ENCODE measurements at regions not wholly inside any gene's neighbourhood (a gene's known extent, or its start where the extent isn't known, plus 50 kb on each side); places are given as distances from the start of the nearest gene placed in this dataset.

DNA sequence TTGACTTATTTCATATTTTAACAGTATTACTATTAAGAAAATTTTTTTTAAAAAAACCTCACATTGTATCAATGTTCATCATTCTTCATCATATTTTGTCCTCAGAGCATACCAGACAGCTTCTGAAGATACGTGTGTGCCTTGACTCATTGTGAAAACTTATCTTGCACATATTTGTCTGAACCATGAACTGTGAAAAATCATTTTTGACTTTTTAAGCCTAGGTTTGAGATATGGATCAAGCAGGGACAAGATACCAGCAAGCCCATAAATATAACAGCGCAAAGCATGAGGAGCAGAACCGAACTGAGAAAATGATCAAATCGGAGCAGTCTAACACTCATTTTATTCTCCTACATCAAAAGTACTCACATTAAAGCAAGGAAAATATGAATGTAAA lies 506.0 kb downstream of the BRINP3 start:
- no peak overlapping the region for H3K9ac ChIP-seq
- 32 to 33% methylated on average over 4 of the region's 4 CpGs for WGBS, 2 experiments (ENCODE audit: low coverage in 1 of 2, low lambda C conversion rate in 2 of 2, missing lambda C conversion rate in 2 of 2)
- no peaks in the 10 kb centered on the region for H4K20me1 ChIP-seq (ENCODE audit: insufficient read depth)
- no peaks in the 10 kb centered on the region for H3K9me2 ChIP-seq (ENCODE audit: insufficient read depth)
- H3K4me3 ChIP-seq: no peak overlapping the region
- no peak for DNase-seq
- H2AFZ ChIP-seq: no peak overlapping the region
- H3F3A ChIP-seq (ENCODE audit: insufficient read depth): no peaks in the 10 kb centered on the region
- TF ChIP-seq EZH2 (IDR thresholded peaks at IDR 0.05; ENCODE audit: insufficient read depth, poor library complexity, severe bottlenecking) (no peak), EZH2phosphoT487 (IDR thresholded peaks at IDR 0.05; ENCODE audit: insufficient read depth, low read depth) (no peak)
- H3K9me3 ChIP-seq (ENCODE audit: low read depth): no peaks in the 10 kb centered on the region
- in situ Hi-C loops (cut with MboI): no loop called here
- no peaks in the 10 kb centered on the region for H3K27me3 ChIP-seq (replicated peaks; ENCODE audit: insufficient read depth)
- H3K79me2 ChIP-seq (ENCODE audit: insufficient read depth): no peaks in the 10 kb centered on the region
- H3K27ac ChIP-seq: no peak overlapping the region
- no peaks in the 10 kb centered on the region for H3K36me3 ChIP-seq (ENCODE audit: low read depth)
- no peak overlapping the region for H3K4me2 ChIP-seq (ENCODE audit: unreplicated experiment)
- no peaks in the 10 kb centered on the region for H3K4me1 ChIP-seq (ENCODE audit: insufficient read depth)

- H3K4me2 ChIP-seq (ENCODE audit: unreplicated experiment): no peak overlapping the region
- H3K36me3 ChIP-seq (ENCODE audit: low read depth): no peaks in the 10 kb centered on the region
- no peak for DNase-seq
- no peak for TF ChIP-seq EZH2phosphoT487 (IDR thresholded peaks at IDR 0.05; ENCODE audit: insufficient read depth, low read depth)
- no peak for TF ChIP-seq EZH2 (IDR thresholded peaks at IDR 0.05; ENCODE audit: insufficient read depth, poor library complexity, severe bottlenecking)
- 8 to 18% methylated on average over 2 of the region's 2 CpGs for WGBS, 2 experiments (ENCODE audit: low coverage in 1 of 2, low lambda C conversion rate in 2 of 2, missing lambda C conversion rate in 2 of 2)
- no peak overlapping the region for H3K4me3 ChIP-seq
- H3F3A ChIP-seq (ENCODE audit: insufficient read depth): no peaks in the 10 kb centered on the region
- H4K20me1 ChIP-seq (ENCODE audit: insufficient read depth): no peaks in the 10 kb centered on the region
- no peaks in the 10 kb centered on the region for H3K4me1 ChIP-seq (ENCODE audit: insufficient read depth)
- H3K9ac ChIP-seq: no peak overlapping the region
- in situ Hi-C loops (cut with MboI): no loop called here
- H3K27me3 ChIP-seq (replicated peaks; ENCODE audit: insufficient read depth): no peaks in the 10 kb centered on the region
- H2AFZ ChIP-seq: no peak overlapping the region
- H3K27ac ChIP-seq: no peak overlapping the region
- no peaks in the 10 kb centered on the region for H3K9me3 ChIP-seq (ENCODE audit: low read depth)
- H3K9me2 ChIP-seq (ENCODE audit: insufficient read depth): no peaks in the 10 kb centered on the region
- no peaks in the 10 kb centered on the region for H3K79me2 ChIP-seq (ENCODE audit: insufficient read depth)
Observed at GRCh38 chr1:189977184-189977583, 500.5 kb downstream of the BRINP3 start.

DNA sequence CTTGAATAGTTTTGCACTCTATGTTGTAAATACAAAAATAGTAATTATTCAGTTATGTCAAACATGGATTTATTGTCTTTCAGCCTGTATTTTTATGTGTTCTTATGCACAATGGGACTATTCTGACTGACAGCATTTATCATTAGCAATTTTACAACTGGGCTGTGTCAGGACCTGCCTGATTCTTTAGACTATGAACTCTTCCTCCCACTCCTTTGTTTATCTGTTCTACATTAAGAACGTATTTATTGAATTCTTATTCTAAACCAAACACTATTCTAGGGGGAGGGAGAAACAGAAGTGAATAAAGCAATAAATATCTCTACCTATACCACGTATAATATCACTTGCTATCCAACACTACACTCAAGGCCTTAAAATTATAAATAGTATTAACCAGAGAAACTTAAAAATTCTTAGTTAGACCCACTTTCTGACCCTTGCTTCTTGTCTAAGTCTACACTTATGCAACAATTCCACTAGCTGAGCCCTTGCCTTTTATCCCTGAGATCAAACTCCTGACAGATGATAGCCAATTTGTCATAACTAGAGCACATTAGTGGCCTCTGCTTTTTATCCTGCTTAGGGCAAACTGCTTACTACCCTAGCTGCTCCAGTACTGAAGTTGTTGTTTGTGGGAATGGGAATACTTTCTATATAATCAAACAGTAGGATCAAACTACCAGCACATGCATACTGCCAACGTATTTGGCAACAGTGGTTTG lies 494.3 kb downstream of the BRINP3 start:
- H3K4me2 ChIP-seq (ENCODE audit: unreplicated experiment): no peak overlapping the region
- H3K9me3 ChIP-seq (ENCODE audit: low read depth): peaks cover 6% of the 10 kb centered on the region
- TF ChIP-seq EZH2 (IDR thresholded peaks at IDR 0.05; ENCODE audit: insufficient read depth, poor library complexity, severe bottlenecking) (no peak), EZH2phosphoT487 (IDR thresholded peaks at IDR 0.05; ENCODE audit: insufficient read depth, low read depth) (no peak)
- H3K27me3 ChIP-seq (replicated peaks; ENCODE audit: insufficient read depth): no peaks in the 10 kb centered on the region
- DNase-seq: no peak
- WGBS, 2 experiments (ENCODE audit: low coverage in 1 of 2, low lambda C conversion rate in 2 of 2, missing lambda C conversion rate in 2 of 2): 5 to 8% methylated on average over 3 of the region's 3 CpGs
- H3K9me2 ChIP-seq (ENCODE audit: insufficient read depth): no peaks in the 10 kb centered on the region
- no peak overlapping the region for H3K27ac ChIP-seq
- H3K36me3 ChIP-seq (ENCODE audit: low read depth): no peaks in the 10 kb centered on the region
- no peak overlapping the region for H3K9ac ChIP-seq
- no peaks in the 10 kb centered on the region for H3K4me1 ChIP-seq (ENCODE audit: insufficient read depth)
- H2AFZ ChIP-seq: no peak overlapping the region
- H4K20me1 ChIP-seq (ENCODE audit: insufficient read depth): no peaks in the 10 kb centered on the region
- no peak overlapping the region for H3K4me3 ChIP-seq
- in situ Hi-C loops (cut with MboI): no loop called here
- H3F3A ChIP-seq (ENCODE audit: insufficient read depth): no peaks in the 10 kb centered on the region
- H3K79me2 ChIP-seq (ENCODE audit: insufficient read depth): no peaks in the 10 kb centered on the region

- Histone ChIP-seq H4K20me1 (ENCODE audit: insufficient read depth) (no peaks in the 10 kb centered on the region), H3K27me3 (replicated peaks; ENCODE audit: insufficient read depth) (no peaks in the 10 kb centered on the region), H3K9me2 (ENCODE audit: insufficient read depth) (no peaks in the 10 kb centered on the region), H3K9ac (no peak overlapping the region), H3F3A (ENCODE audit: insufficient read depth) (no peaks in the 10 kb centered on the region), H3K79me2 (ENCODE audit: insufficient read depth) (no peaks in the 10 kb centered on the region), H3K4me3 (no peak overlapping the region), H3K4me2 (ENCODE audit: unreplicated experiment) (no peak overlapping the region), H3K36me3 (ENCODE audit: low read depth) (no peaks in the 10 kb centered on the region), H3K4me1 (ENCODE audit: insufficient read depth) (no peaks in the 10 kb centered on the region), H2AFZ (no peak overlapping the region), H3K27ac (no peak overlapping the region), H3K9me3 (ENCODE audit: low read depth) (peaks cover 6% of the 10 kb centered on the region)
- no peak for TF ChIP-seq EZH2phosphoT487 (IDR thresholded peaks at IDR 0.05; ENCODE audit: insufficient read depth, low read depth)
- no peak for TF ChIP-seq EZH2 (IDR thresholded peaks at IDR 0.05; ENCODE audit: insufficient read depth, poor library complexity, severe bottlenecking)
- in situ Hi-C loops (cut with MboI): no loop called here
- no peak for DNase-seq
Observed at GRCh38 chr1:189986516-189986915, 491.1 kb downstream of the BRINP3 start.

DNA sequence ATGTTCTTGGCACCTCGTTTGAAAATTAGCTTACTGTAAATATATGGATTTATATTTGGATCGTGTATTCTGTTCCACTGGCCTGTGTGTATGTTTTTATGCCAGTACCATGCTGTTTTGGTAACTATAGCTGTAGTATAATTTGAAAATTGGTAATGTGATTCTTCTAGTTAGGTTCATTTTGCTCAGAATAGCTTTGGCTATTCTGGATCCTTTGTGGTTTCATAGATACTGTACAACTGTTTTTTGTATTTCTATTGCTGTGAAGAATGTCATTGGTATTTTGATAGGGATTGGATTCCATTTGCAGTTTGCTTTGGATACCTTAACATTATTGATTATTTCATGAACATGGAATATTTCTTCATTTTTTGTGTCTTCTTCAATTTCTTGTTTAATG lies 490.2 kb downstream of the BRINP3 start:
- Histone ChIP-seq H3K4me1 (ENCODE audit: insufficient read depth) (no peaks in the 10 kb centered on the region), H3K4me2 (ENCODE audit: unreplicated experiment) (no peak overlapping the region), H3K9ac (no peak overlapping the region), H4K20me1 (ENCODE audit: insufficient read depth) (no peaks in the 10 kb centered on the region), H3K27me3 (replicated peaks; ENCODE audit: insufficient read depth) (no peaks in the 10 kb centered on the region), H3K79me2 (ENCODE audit: insufficient read depth) (no peaks in the 10 kb centered on the region), H2AFZ (no peak overlapping the region), H3K36me3 (ENCODE audit: low read depth) (no peaks in the 10 kb centered on the region), H3K9me2 (ENCODE audit: insufficient read depth) (no peaks in the 10 kb centered on the region), H3F3A (ENCODE audit: insufficient read depth) (no peaks in the 10 kb centered on the region), H3K9me3 (ENCODE audit: low read depth) (peaks cover 6% of the 10 kb centered on the region), H3K4me3 (no peak overlapping the region), H3K27ac (no peak overlapping the region)
- no peak for DNase-seq
- WGBS, 2 experiments (ENCODE audit: low coverage in 1 of 2, low lambda C conversion rate in 2 of 2, missing lambda C conversion rate in 2 of 2): 10 to 16% methylated on average over 2 of the region's 2 CpGs
- TF ChIP-seq EZH2 (IDR thresholded peaks at IDR 0.05; ENCODE audit: insufficient read depth, poor library complexity, severe bottlenecking): no peak
- no peak for TF ChIP-seq EZH2phosphoT487 (IDR thresholded peaks at IDR 0.05; ENCODE audit: insufficient read depth, low read depth)
- in situ Hi-C loops (cut with MboI): no loop called here
